ENCODE measurements at regions not wholly inside any gene's neighbourhood (a gene's known extent, or its start where the extent isn't known, plus 50 kb on each side); places are given as distances from the start of the nearest gene placed in this dataset.

DNA sequence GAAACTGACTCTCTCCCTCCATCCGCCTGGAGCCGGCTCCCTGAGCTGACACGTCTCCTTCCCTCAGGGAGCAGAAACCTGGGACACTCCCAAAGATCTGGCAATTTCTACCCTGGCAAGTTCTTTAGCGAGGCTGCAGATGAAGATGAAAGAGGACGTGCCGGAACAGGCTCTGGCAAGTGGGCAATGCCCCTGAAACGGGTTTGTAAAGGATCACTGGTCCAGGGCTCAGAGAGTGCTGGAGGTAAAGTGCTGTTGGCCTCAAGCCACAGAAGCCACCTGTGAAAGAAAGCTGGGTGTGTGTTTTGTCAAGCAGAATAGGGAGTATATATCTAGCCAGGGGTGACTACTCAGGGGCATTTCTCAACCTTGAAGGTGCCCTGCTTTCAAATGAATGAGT, 131.4 kb upstream of the ATP6AP2 start:
- DNase-seq, result peak; percentile 35

DNA sequence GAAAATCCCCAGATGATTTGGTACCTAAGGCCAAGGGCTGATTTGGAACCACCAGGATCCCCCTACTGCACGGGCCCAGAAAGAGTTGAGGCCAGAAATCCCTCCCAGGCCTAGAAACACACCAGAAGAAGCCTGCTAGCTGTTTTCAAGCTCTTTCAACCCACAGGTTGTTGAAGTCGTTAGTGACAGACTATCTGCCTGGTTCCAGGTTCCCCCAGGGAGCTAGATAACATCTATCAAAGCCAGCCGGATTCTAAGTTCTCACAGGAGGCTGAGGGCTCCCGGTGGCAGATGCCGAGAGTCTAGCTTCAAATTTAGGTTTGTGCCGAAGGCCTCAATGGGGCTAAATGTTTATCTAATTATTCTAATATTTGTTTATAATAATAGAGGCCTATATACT, 132.0 kb upstream of the ATP6AP2 start:
- peak; percentile 13 for DNase-seq

DNA sequence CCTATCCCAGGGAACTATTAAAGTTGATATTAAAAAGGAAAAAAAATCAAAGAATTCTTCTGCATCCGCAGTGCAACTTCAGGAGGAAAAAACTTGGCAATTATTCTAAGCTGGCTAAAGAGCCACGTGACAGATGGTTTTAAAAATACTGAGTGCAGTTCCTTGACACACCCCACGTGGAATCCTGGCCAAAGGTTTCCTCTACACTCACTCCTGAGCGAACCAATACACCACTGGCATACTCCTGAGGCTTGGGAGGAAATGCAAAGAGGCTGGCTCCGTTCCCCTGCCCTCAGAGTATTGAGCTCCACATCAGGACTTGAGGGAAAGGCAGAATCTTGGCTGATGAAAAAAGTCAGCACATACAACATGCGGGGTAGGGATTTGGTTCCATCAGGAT, 133.8 kb upstream of the ATP6AP2 start:
- peak; percentile 2 for DNase-seq

DNA sequence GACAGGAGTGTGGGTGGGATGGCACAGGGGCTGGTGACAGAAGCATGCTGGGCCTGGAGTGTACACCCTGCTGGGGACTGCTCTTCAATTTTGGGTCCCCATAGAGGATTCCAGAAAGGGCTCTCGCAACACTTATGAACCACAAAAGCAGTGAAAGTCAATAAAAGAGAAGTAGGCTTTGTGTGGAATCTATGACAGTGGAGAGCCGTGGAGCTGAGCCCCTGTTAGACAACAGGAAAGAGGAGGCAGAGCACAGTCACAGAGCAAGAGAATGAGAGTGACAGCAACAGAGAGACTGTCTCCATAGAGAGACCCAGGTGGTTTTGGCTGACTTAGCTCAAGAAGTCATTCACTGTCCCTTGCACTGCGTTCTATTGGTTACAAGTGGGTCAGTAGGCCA, 135.1 kb upstream of the ATP6AP2 start:
- DNase-seq, result no peak

DNA sequence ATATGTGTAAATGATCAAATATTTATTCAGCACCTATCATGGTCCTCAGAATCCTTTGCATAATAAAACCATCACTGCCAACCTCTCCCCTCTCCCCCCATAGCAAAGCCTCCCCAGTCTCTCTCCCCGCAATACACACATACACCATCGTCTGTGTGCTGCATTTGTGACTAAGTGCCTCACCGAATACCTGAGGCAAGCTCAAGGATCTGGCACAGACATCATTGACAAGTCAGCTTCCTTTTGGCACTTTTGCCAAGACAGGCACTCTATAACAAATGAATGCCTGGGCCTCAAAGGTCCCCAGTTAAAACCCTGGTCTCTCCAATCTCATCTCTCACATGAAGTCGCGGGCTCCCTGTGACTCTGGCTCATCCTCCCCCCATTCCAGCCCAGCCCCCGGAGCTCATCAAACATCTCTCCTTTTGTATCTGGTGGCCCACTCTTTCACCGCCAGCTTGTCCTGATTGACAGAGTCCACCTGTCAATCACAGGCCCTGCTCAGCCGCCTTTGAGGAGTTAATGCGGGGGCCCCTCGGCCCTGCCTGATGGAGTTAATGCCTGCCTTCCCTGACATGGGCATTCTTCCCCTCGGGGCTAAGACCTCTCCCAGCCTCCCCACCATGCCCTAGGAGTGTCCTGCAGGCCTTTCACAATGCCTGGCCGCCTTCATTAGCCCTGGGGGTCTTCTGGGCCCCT, 135.8 kb upstream of the ATP6AP2 start:
- DNase-seq, result no peak

DNA sequence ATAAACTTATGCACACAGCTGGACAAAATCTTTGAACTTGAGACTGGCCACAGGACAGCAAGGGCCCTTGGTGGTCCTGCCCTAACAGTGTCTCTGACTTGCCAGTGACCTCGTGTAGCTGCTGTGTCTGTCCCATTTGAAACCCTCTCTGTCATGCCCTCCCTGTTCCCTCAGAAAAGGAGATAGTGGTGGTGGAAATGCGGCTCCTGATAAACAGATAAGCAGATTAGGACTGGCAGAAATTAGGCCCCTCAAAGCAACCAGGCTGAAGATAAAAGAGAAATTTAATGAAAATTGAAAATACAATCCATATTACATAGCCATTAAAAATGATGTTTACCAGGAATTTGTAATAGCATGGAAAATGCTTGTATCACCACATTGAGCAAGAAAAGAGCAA, 136.6 kb upstream of the ATP6AP2 start:
- DNase-seq, result no peak

DNA sequence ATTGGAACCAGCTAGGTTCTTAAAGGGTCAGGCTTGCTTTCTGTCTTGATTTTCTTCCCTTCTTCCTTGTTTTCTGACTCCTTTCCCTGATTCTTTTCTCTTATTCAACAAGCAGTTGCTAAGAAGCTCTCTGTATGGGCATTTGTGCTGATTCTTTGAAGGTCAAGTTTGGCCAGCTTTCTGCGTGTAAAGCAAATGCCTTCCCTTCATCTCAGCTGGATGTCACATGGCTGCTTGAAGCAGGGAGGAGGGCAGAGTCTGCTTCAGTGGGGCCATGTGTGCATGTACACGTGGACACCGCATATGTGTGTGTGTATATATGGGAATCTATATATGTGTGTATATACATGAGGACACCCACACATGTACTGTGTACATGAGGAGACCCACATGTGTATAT, 139.9 kb upstream of the ATP6AP2 start:
- DNase-seq, result no peak

DNA sequence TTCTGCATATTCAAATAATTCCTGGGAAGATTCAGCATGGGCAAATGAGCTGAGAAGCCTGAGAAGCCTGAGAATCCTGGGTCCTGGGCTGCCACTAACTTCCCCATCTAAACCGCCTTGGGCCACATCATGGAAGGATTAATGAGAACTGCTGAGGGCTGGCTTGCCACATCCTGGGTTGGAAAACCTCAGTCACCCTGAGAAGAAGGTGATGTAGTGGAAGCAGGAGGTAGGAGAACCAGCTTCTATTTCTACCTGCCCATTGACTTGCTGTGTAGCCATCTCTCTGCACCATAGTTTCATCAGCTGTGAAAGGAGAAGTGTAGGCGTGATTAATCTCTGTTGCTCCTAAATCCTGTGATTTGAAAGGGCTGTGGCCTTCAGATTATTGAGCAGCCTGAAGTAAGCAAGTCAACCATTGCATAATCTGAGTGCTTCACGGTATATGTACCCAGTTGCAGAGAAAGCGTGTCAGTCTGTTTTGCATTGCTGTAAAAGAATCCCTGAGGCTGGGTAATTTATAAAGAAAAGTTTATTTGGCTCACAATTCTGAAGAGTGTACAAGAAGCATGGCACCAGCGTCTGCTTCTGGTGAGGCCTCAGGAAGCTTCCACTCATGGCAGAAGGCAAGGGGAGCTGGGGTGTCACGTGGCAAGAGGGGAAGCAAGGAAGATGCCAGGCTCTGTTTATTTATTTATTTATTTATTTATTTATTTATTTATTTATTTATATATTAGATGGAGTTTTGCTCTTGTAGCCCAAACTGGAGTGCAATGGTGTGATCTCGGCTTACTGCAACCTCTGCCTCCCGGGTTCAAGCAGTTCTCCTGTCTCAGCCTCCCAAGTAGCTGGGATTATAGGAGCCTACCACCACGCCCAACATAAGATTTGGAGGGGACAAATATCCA, 140.9 kb upstream of the ATP6AP2 start:
- DNase-seq, result no peak

DNA sequence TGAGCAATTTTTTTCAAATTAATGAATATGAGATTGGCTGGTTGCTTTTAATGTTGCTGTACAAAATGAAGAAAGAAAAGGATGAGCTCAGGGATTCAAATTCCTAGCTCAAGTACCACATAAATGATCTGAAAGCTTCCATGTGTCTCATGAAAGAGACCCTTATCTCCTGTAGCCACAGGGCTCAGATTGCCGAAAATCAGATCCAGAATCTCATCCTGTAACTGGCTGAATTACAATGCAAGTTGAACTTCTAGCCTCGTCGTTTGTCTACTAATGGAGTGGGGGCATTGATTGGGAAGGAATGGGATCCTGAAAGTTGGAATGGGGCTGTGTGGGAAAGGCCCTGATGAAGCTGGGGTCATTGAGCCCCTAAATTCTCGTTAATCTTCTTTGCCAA, 143.4 kb upstream of the ATP6AP2 start:
- no peak for DNase-seq

DNA sequence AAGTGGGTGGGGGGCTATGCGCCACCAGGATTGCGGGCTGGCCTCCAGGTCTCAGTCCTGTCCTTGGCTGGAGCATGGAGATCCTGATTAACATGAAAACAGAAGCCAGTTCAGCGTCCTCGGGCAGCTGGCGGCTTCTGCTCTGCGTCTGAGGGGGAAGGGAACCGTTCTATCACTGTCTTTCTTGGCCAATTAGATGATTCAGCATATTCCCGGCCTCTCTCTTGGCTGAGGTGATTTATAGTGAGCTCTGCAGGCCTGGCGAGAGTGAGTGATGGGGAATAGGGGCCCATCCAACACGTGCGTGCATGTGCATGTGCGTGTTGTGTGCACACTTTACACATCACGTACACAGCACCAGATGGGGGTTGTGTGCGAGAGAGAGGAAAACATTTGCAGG, 145.8 kb upstream of the ATP6AP2 start:
- DNase-seq, result peak; percentile 78

DNA sequence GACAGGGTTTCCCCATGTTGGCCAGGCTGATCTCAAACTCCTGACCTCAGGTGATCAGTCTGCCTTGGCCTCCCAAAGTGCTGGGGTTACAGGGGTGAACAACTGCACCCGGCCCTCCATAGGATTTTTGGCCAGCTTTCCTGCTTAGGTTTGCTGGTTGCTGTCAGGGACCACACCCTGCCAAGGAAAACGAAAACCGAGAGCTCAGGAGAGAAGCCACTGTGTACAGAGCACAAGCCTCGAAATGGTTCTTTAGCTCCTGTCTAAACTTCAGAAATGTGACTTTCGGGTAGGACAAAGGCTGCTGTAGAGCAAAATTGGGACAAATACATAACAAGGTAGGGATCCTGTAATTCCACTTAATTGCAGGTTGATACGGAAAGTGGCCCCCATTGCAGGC, 146.3 kb upstream of the ATP6AP2 start:
- no peak for DNase-seq

DNA sequence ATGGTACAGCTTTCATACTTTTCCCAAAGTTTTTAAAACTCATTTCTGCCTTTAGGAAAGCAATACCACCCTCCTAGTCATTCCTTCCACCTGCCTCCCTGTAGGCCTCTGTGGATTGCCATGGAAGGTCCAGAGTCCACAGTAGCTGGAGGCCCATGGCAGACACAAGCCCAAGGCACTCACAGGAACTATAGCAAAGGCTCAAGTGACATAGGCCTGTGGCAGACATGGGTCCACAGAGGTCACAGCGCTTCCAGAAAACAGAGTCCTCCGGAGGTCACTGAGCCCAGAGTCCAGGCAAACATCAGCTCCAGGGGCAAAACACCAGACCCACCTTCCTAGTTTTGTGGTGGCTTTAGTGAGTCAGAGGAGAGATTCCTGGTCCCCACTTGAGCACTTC, 147.6 kb upstream of the ATP6AP2 start:
- no peak for DNase-seq

DNA sequence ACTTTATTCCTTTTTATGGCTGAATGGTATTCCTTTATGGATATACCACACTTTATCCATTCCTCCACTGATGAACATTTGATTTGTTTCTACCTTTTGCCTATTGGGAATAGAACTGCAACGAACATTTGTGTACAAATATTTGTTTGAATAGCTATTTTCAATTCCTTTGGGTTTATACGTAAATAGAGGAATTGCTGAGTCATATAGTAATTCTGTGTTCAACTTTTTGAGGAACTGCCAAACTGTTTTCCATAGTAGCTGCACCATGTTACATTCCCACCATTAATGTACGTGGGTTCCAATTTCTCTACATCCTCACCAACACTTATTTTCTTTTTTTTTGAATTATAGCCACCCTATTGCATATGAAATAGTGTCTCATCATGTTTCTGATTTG, 156.5 kb upstream of the ATP6AP2 start:
- no peak for DNase-seq

DNA sequence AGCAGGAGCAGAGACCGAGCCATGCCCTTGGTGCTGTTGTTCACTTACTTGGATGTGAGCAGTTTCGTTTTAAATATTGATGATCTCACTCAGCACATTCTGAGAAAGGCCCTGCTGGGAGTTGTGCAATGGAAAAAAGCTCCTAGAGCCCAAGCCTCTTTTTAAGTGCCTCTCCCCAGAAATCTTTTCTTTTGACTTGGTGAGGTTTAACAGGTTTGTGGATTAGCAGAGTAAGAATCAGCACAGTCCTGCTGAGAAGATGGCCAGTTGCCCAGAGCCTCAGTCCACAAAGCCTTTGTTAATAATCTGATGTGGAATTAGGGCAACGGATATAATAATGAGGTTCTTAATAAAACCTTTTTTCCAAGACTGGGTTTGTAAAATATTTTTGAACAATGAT, 157.5 kb upstream of the ATP6AP2 start:
- DNase-seq, result no peak

DNA sequence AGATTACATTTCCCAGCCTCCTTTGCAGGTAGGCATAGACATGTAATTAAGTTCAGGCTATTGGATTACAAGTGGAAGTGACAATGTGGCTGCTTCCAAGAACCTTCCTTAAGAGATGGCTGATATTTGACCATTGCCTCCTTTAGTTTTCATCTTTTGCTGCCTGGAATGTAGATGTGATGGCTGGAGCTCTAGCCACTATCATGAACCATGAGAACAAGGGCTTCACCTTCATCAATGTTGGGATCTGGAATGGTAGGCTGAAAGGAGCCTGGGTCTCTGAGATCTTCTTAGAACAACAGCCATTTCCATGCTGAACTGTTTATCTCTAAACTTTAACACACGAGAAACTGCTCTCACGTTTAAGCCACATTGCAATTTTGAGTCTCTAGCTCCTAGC, 158.7 kb upstream of the ATP6AP2 start:
- no peak for DNase-seq

DNA sequence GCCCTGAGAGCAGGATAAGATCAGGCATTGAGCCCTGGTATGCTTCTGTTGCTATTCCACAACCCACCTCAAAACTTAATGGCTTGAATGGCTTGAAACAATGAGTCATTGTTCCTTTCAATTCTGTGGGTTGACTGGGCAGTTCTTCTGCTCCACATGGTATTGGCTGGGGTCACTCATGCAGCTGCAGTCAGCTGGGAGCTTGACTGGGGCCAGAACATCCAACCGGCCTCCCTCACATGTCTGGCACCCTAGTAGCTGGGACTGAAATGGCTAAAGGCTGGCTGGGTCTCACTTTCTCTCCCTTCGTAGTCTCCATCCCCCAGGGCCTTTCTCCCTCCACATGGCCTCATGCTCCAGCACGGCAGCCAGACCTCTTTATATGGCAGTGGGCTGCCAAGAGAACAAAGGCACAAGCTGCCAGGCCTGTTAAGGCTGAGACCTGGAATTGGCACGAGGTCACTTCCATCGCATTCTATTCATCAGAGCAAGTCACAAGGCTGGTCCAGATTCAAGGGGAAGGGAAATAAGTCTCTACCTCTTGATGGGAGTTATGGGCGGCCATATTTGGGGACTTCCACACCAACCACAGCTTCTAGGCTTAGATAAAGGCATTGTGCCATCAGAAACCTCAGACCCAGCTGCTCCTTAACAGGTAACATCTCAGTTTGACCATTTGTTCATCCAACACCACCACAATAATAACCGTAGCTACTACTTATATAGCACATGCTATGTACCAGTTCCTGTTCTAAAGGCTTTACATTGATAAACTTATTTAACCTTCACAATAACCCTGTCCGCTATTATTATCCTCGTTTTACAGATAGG, 159.7 kb upstream of the ATP6AP2 start:
- DNase-seq, result no peak

DNA sequence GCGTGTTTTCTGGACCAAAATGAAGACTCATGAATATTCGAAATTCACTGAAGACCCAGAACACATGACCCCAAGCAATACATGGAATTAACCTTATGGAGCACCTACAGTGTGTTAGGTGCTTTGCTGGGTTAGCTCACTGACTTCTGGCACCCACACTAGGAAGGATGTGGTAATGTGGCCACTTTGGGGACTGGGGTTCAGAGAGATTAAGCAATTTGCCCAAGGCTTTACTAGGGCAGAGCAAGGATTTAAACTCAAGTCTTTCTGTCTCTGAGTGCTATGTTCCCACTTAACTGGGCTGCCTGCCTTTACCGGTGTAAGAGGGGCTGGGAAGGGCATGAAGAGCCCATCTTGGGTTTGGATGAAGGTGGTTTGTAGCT, 162.0 kb upstream of the ATP6AP2 start:
- no peak for DNase-seq

DNA sequence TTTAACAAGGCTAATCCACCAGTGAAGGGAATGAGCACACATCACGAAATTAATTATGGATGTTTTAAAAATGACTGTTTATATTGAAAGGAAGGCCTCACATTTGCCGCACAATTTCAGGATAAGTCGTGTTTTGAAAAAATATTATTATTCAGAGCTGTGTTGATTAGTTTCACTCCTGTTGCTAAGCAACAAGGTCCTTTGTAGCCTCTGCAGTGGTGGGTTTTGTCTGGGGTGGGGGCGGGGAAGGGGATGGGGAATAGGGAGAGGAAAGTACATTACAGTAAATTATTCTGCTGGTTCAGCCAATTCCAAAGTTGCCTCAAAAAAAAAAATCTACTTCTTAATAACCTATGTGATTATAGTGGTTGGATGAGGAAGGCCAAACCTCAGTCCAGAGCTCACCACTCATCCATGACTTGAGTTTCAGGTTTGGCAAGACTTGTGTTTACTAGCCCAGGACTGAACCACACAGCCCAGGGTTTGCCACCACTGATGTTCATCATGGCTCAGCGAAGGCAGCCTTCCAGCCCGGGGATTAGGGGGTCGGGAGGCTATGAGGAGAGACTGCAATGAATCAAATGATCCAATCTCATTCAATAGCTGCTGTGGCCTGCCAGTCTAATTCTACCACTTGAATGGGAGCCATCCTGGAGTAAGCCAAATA, 162.5 kb upstream of the ATP6AP2 start:
- no peak for DNase-seq

DNA sequence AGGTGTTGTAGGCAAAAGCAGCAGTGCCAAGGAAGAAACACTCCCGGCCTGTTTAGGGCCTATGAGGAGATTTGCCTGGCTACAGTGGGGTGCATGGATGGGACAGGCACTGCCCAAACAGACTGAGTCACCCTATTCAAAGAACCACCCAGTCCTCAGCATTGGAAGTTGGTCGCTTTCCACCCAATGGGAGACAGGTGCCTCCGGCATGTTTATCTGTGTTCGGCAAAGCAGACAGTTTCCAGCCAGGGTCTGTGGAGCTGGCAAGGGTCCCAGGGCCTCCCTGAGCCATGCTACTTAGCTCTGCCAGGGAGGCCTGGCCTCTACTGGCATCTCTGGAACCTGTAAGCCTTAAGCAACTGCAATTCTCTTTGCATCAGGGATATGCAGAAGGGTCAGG, 165.1 kb upstream of the ATP6AP2 start:
- no peak for DNase-seq

DNA sequence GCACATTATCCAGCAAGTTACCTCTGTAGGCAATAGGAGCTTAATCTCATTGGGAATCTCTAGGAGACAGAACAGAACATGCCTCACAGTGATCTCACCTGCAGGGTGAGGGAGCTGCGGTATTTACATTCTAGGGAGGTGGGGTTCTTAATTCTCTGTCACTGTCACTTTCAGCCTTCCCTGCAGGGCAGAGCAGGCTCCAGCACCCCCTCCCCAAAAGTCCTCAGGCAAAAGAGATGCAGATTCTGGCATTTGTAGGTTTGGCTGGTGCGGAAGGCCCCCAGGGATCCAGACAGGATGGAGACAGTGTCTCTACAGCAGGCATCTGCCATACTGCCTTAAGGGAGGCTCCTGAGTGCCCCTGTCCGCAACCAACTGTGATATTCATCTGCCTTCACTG, 166.4 kb upstream of the ATP6AP2 start:
- peak; percentile 1 for DNase-seq

DNA sequence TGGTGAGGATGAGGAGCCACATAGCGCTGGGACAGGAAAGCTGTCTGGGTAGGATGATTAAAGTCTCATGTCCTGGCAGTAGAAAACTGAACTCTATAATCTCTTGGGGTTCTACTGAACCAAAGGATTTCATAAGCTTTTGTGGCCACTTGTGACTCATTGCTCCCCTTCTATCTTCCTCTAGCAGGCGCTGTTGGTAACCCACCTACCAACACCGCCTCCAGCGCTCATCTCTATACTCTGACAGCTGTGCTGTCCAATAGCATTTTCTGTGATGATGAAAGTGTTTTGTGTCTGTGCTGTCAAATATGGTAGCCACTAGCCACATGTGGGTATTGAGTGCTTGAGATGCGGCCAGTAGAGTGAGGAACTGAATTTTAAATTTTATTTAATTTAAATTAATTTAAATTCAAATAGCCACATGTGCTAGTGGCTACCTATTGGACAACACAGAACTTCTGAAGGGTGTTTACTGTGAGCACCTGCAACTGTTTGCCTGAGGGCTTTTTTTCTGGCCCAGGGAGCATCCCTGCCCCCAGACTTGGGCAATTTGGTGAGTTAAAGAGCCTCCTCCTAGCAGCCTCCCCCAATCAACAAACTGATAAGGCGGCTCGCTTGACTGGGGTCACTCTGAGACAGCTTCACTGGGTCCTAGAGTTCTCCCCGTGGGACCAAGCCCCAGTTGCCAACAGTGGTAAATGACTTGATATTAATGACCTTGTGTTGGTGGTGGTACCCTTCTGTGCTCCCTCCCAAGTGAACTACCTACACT, 169.2 kb upstream of the ATP6AP2 start:
- DNase-seq, result no peak

DNA sequence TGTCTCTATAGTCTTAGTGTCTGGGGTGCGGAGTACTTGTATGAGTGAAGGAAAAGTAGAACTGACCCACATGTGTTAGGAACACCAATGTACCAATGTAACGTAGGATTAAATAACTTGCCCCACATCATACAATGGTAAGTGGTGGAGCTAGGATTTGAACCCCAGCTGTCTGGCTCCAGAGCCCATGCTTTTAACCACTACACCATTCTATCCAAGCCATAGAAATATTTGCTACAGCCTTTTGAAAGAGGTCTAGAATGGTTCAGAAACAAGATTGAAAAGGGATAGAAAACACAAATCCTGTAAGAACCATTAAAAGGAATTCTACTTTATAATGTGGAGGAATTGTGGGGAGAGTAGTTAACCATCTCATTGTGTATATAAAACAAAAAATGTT, 169.9 kb upstream of the ATP6AP2 start:
- DNase-seq, result no peak
